GM10266 (cell line): ENCODE measurements at regions not wholly inside any gene's neighbourhood (a gene's known extent, or its start where the extent isn't known, plus 50 kb on each side); places are given as distances from the start of the nearest gene placed in this dataset.
"Not testable (repeated sequence)": the region's sequence is repeated elsewhere in the genome, so short reads cannot be mapped to it uniquely, and the experiment has no call there.

Experiments used
- DNase-seq: peaks from one replicate; pipeline ENCODE4 v3.0.0; 2012; ENCODE audit errors: extremely low spot score
- TF ChIP-seq, protein P1 (sequence below): IDR thresholded peaks from 2 replicates; pipeline ENCODE4 v1.5.1; 2012; ENCODE audit warnings: mild to moderate bottlenecking, low read depth; ENCODE audit not compliant: control insufficient read depth, insufficient read depth; ENCODE audit errors: missing control alignments

DNA sequence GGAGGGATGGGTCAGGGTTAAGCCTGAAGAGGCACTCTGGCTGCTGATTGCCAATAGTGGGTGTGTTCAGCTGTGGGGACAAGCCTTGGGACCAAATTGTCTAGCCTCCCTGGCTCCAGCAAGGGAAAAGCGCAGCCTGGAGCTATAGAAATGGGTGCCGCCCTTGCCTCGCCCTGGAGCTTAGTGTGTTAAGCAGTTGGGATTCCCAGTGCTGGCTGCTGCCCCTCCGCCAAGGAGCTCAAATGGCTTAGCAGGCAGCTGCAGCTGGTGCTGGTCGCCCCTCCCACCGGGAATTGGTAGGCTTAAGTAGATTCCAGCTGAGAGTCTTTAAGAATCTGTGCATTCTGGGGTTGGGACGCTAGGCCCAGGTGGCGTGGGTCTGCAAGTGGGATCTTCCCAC, 662.9 kb upstream of the TBL1XR1 start:
- TF ChIP-seq, protein P1, sequence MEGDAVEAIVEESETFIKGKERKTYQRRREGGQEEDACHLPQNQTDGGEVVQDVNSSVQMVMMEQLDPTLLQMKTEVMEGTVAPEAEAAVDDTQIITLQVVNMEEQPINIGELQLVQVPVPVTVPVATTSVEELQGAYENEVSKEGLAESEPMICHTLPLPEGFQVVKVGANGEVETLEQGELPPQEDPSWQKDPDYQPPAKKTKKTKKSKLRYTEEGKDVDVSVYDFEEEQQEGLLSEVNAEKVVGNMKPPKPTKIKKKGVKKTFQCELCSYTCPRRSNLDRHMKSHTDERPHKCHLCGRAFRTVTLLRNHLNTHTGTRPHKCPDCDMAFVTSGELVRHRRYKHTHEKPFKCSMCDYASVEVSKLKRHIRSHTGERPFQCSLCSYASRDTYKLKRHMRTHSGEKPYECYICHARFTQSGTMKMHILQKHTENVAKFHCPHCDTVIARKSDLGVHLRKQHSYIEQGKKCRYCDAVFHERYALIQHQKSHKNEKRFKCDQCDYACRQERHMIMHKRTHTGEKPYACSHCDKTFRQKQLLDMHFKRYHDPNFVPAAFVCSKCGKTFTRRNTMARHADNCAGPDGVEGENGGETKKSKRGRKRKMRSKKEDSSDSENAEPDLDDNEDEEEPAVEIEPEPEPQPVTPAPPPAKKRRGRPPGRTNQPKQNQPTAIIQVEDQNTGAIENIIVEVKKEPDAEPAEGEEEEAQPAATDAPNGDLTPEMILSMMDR = no peak
- no peak for DNase-seq

DNA sequence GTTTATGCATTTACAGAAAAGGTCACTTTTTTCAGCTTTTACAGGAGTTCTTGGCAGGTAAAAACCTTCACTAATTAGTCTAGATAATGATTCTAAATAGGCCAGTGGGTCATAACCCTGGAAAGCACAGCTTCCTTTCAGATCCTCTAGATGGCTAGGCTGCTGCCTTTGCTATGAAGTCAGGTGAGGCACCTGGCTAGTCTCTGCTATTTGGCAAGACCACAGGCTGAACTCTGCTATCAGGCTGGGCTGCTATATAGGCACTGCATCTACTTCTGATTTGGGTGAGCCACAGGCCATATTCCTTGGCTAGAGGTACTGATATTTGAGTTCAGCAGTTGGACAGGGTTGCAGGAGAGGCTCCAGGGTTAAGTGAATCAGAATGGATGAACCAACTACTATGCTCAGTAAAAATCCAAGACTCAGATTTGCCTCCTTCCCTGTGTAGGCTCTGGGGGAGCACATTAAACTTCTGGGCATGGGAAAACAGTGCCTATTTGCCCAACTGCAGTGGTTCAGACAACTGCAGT, 665.7 kb upstream of the TBL1XR1 start:
- TF ChIP-seq, protein P1 = no peak
- no peak for DNase-seq

DNA sequence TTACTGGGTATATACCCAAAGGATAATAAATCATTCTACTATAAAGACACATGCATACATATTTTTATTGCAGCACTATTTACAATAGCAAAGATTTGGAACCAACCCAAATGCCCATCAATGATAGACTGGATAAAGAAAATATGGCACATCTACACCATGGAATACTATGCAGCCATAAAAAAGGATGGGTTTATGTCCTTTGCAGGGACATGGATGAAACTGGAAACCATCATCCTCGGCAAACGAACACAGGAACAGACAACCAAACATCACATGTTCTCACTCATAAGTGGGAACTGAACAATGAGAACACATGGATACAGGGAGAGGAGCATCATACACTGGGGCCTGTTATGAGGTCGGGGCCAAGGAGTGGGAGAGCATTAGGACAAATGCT, 665.0 kb upstream of the KCNMB2 start:
- not testable (repeated sequence) for DNase-seq

- TF ChIP-seq, protein P1 = no peak
- no peak for DNase-seq
These were observed 658.0 kb upstream of the KCNMB2 start for GRCh38 chr3:177878192-177878591.

DNA sequence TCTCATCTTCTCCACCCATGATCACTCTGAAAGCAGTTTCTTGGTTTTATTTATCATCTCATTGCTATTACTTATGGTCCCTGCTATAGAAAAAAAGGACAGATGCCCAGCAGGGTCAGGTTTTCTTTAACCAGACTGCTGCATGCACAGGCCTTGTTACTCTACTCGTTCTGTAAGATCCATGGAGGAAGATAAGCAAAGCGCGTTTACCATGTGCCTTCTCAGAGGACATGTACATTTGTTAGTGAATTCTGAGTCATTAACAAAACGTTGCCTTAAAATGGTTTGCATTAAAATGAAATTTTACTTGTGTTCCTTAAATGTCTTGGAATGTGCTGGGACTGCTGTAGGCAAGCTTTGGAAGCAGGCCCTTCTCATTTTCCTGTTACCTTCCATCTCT, 657.3 kb upstream of the KCNMB2 start:
- TF ChIP-seq, protein P1 = no peak
- DNase-seq = no peak

DNA sequence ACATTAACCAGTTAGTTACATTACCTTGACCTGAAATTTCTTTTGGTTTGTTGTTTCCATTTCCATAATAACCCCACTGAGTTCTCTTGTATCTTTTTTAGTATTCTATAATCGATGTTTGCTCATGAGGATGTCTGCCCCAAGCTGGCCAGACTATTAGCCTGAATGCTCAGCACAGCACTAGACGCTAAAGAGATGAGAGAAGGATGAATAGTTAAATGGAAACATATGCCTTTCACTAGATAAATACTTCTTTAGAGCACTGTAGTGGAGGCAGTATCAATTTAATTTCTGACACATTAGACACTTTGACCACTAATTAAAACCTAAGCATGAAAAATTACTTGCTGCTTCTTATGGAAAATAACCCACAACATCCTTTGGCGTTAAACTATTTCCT, 654.9 kb upstream of the KCNMB2 start:
- TF ChIP-seq, protein P1 = no peak
- no peak for DNase-seq

- no peak for DNase-seq
- TF ChIP-seq, protein P1 = no peak
These were observed 654.0 kb upstream of the KCNMB2 start for GRCh38 chr3:177882124-177882648.

DNA sequence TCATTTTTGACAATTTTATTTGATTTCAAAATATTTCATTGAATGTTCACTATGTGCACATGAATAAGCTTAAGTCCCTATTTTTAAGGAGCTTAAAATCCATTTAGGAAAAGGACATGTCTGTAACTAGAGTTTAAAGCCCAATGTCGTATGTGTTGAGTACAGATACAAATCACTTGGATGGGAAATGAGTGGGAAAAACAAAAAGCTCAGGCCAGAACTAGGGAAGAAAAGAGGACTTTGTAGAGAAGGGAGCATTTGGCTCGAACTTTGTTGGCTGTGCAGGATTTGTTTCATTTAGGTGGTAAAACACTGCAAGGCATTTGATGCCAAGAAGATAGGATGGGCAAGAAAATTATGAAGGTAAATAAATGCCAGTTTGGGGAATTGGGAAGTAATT, 653.1 kb upstream of the KCNMB2 start:
- TF ChIP-seq, protein P1 = no peak
- DNase-seq = no peak
